Activated CD8-positive, alpha-beta T cell treated with anti-CD3 and anti-CD28 coated beads, Interleukin-2, amount 10 ng/mL, durations not matched to agents 7 days and 5 days (primary cell): ENCODE measurements at regions not wholly inside any gene's neighbourhood (a gene's known extent, or its start where the extent isn't known, plus 50 kb on each side); places are given as distances from the start of the nearest gene placed in this dataset.

Experiments
- ATAC-seq: fragments of 150-1000 bp; cut with Tn5 transposase; one replicate; pipeline ENCODE4 v1.10.0; 2021; ENCODE audit warnings: moderate library complexity
- CTCF ChIA-PET: fragments of 350-600 bp; sonication (Branson Sonifier 250); formaldehyde crosslinking; loops from one replicate; lab custom pipeline; 2021; ENCODE audit warnings: antibody characterized with exemption; lab: Charles Lee
- POLR2A ChIA-PET: fragments of 350-600 bp; sonication (Branson Sonifier 250); formaldehyde crosslinking; loops from one replicate; lab custom pipeline; 2021; ENCODE audit warnings: antibody characterized with exemption; lab: Charles Lee
- DNase-seq: peaks from one replicate; pipeline ENCODE4 v3.0.0-alpha.2; 2020
- H3K27ac Mint-ChIP-seq: one replicate; pipeline ENCODE4 v1.8.0; 2021; ENCODE audit warnings: mild to moderate bottlenecking, mixed read lengths
- H3K27me3 Mint-ChIP-seq: one replicate; pipeline ENCODE4 v1.8.0; 2021; ENCODE audit warnings: low read depth, mixed read lengths
- H3K36me3 Mint-ChIP-seq: one replicate; pipeline ENCODE4 v1.8.0; 2021; ENCODE audit warnings: low read depth, mixed read lengths
- H3K4me1 Mint-ChIP-seq: one replicate; pipeline ENCODE4 v1.8.0; 2021; ENCODE audit warnings: low read depth, mixed read lengths
- H3K4me3 Mint-ChIP-seq: one replicate; pipeline ENCODE4 v1.8.0; 2021; ENCODE audit warnings: mild to moderate bottlenecking, mixed read lengths
- H3K9me3 Mint-ChIP-seq: one replicate; pipeline ENCODE4 v1.8.0; 2022; ENCODE audit warnings: mixed read lengths; ENCODE audit not compliant: insufficient read depth

GRCh38 chr10:91040343-91040742 is 119.5 kb upstream of the ANKRD1 start:
- Mint-ChIP-seq H3K27ac (no peak overlapping the region), H3K27me3 (peaks cover 21% of the 10 kb centered on the region), H3K9me3 (no peaks in the 10 kb centered on the region), H3K4me3 (no peak overlapping the region), H3K4me1 (no peaks in the 10 kb centered on the region), H3K36me3 (no peaks in the 10 kb centered on the region)
- POLR2A ChIA-PET: no interaction called here
- no peak for ATAC-seq
- CTCF ChIA-PET: no interaction called here
- no peak for DNase-seq

DNA sequence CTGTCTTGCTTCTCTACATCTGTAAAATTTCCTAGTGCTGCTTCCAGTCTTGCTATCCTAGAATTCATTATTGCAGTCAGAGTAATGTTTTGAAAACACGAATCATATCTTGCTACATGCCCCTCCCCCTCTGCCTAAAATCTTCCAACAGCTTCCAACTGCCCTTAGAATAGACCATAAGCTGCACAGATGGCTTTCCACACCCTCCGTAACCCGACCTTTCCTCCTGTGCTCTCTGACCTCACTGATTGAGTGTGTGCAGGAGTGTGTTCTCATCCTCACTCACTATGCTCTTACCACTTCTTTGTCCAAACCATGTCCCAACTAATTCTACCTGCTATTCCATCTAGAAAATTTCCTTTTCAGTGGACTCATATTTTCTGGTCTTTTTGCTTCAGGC is 121.2 kb upstream of the ANKRD1 start:
- H3K27ac Mint-ChIP-seq: no peak overlapping the region
- H3K36me3 Mint-ChIP-seq: no peaks in the 10 kb centered on the region
- no peaks in the 10 kb centered on the region for H3K4me1 Mint-ChIP-seq
- ChIA-PET CTCF (interaction anchor here (2.8 kb wide), 1 partner anchor 208 kb away, joined by 10 read pairs; no protein-coding TSS in a partner anchor), POLR2A (no interaction called here)
- DNase-seq (no peak), ATAC-seq (no peak)
- peaks cover 27% of the 10 kb centered on the region for H3K27me3 Mint-ChIP-seq
- H3K4me3 Mint-ChIP-seq: no peak overlapping the region
- no peaks in the 10 kb centered on the region for H3K9me3 Mint-ChIP-seq

- POLR2A ChIA-PET: no interaction called here
- no peak overlapping the region for H3K4me3 Mint-ChIP-seq
- no peaks in the 10 kb centered on the region for H3K9me3 Mint-ChIP-seq
- DNase-seq (no peak), ATAC-seq (no peak)
- CTCF ChIA-PET: interaction anchor here (0.7 to 2.8 kb wide), 3 partner anchors 9 to 207 kb away, joined by 3 to 10 read pairs (median 9); no protein-coding TSS in a partner anchor
- H3K36me3 Mint-ChIP-seq: no peaks in the 10 kb centered on the region
- H3K27ac Mint-ChIP-seq: no peak overlapping the region
- peaks cover 27% of the 10 kb centered on the region for H3K27me3 Mint-ChIP-seq
- H3K4me1 Mint-ChIP-seq: peaks cover 2% of the 10 kb centered on the region
These were observed 122.5 kb upstream of the ANKRD1 start for GRCh38 chr10:91043173-91043910.

DNA sequence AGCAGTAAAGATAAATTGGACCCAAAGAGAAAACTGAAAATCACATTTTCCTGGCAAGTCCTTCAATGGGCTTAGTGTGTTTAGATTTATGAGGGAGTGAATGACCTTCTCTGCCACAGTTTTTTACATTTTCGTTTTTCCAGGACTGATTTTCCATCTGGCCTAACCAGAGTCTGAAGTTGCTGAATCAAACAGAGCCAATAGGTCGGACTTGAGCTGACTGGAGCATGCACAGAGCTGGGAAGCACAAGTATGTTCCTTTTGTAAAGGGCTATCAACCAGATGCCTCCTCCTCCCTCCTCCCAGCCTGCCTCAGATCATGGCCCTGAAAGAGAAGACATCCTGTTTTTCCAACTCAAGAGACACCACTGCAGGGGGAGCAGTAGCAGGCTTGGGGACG is 126.0 kb upstream of the ANKRD1 start:
- peaks cover 25% of the 10 kb centered on the region for H3K27me3 Mint-ChIP-seq
- no peak for DNase-seq
- no peaks in the 10 kb centered on the region for H3K9me3 Mint-ChIP-seq
- ChIA-PET CTCF (no interaction called here), POLR2A (no interaction called here)
- no peaks in the 10 kb centered on the region for H3K36me3 Mint-ChIP-seq
- H3K27ac Mint-ChIP-seq: no peak overlapping the region
- no peak overlapping the region for H3K4me3 Mint-ChIP-seq
- ATAC-seq: no peak
- H3K4me1 Mint-ChIP-seq: peaks cover 4% of the 10 kb centered on the region

DNA sequence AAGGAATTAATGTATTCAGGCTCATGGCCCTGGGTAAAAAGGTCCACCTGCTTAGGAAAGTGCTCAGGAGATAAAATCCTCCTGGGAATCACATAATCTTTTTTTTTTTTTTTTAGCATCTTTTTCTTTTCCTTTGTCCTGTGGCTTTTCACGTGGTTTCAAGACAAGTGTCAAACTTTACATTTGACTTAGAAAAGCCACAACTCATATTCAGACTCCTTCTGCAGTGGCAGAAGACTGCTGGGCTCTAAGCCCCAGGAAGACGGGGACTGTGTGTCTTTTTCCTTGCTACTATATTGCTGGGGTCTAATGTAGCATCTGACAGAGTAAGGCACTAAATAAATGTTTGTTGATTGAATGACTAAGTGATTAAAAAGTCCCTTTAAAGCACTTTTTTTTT is 127.5 kb upstream of the ANKRD1 start:
- DNase-seq: no peak
- Mint-ChIP-seq H3K4me3 (no peak overlapping the region), H3K4me1 (peaks cover 4% of the 10 kb centered on the region), H3K9me3 (no peaks in the 10 kb centered on the region), H3K36me3 (no peaks in the 10 kb centered on the region), H3K27ac (no peak overlapping the region), H3K27me3 (peaks cover 23% of the 10 kb centered on the region)
- ChIA-PET CTCF (no interaction called here), POLR2A (no interaction called here)
- ATAC-seq: no peak

GRCh38 chr10:91049296-91049987 is 128.6 kb upstream of the ANKRD1 start:
- ATAC-seq: no peak

DNA sequence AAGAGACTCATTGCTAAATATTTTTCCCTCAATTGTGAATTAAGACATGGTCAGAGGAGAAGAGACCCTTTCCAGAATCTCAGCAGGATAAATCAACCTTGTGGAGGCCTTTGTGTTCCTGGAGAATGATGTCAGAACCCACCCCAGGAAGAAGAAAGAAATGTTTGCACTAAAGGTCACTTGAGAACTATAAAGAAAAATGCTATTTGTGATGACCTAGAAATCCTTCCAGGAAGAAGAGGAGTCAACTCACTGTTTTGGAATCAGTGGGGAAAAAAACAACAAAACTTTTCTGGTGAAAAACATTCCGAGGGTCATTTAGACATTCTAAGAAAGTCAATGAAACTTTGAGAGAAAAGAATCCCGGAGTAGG is 129.1 kb upstream of the ANKRD1 start:
- peaks cover 4% of the 10 kb centered on the region for H3K4me1 Mint-ChIP-seq
- ChIA-PET CTCF (interaction anchor here (1.1 to 1.7 kb wide), 2 partner anchors 43 to 66 kb away, joined by 3 to 8 read pairs; no protein-coding TSS in a partner anchor), POLR2A (interaction anchor here (0.7 kb wide), 1 partner anchor 10 kb away, joined by 4 read pairs; no protein-coding TSS in a partner anchor)
- H3K9me3 Mint-ChIP-seq: no peaks in the 10 kb centered on the region
- ATAC-seq (no peak), DNase-seq (no peak)
- H3K36me3 Mint-ChIP-seq: no peaks in the 10 kb centered on the region
- H3K4me3 Mint-ChIP-seq: no peak overlapping the region
- H3K27ac Mint-ChIP-seq: no peak overlapping the region
- peaks cover 19% of the 10 kb centered on the region for H3K27me3 Mint-ChIP-seq

More at GRCh38 chr10:91049296-91049987, 128.6 kb upstream of the ANKRD1 start:
- Mint-ChIP-seq H3K27ac (no peak overlapping the region), H3K27me3 (peaks cover 23% of the 10 kb centered on the region), H3K4me1 (peaks cover 4% of the 10 kb centered on the region), H3K4me3 (no peak overlapping the region), H3K36me3 (no peaks in the 10 kb centered on the region), H3K9me3 (no peaks in the 10 kb centered on the region)
- ChIA-PET POLR2A (interaction anchor here (0.7 kb wide), 1 partner anchor 11 kb away, joined by 4 read pairs; no protein-coding TSS in a partner anchor), CTCF (interaction anchor here (0.8 to 1.7 kb wide), 3 partner anchors 43 to 199 kb away, joined by 3 to 8 read pairs (median 3); no protein-coding TSS in a partner anchor)
- DNase-seq: no peak

- ATAC-seq: no peak
- peaks cover 19% of the 10 kb centered on the region for H3K27me3 Mint-ChIP-seq
- peaks cover 4% of the 10 kb centered on the region for H3K4me1 Mint-ChIP-seq
- DNase-seq: no peak
- POLR2A ChIA-PET: no interaction called here
- no peak overlapping the region for H3K27ac Mint-ChIP-seq
- CTCF ChIA-PET: interaction anchor here (1.7 kb wide), 1 partner anchor 44 kb away, joined by 8 read pairs; no protein-coding TSS in a partner anchor
- H3K4me3 Mint-ChIP-seq: no peak overlapping the region
- H3K36me3 Mint-ChIP-seq: no peaks in the 10 kb centered on the region
- no peaks in the 10 kb centered on the region for H3K9me3 Mint-ChIP-seq
These were observed 129.6 kb upstream of the ANKRD1 start for GRCh38 chr10:91050371-91051034.

GRCh38 chr10:91051829-91052228 is 130.9 kb upstream of the ANKRD1 start:
- ChIA-PET CTCF (interaction anchor here (0.9 kb wide), 1 partner anchor 198 kb away, joined by 3 read pairs; no protein-coding TSS in a partner anchor), POLR2A (no interaction called here)
- Mint-ChIP-seq H3K4me3 (no peak overlapping the region), H3K9me3 (no peaks in the 10 kb centered on the region), H3K4me1 (peaks cover 4% of the 10 kb centered on the region), H3K36me3 (no peaks in the 10 kb centered on the region), H3K27ac (no peak overlapping the region), H3K27me3 (peaks cover 16% of the 10 kb centered on the region)
- DNase-seq: no peak
- ATAC-seq: no peak

DNA sequence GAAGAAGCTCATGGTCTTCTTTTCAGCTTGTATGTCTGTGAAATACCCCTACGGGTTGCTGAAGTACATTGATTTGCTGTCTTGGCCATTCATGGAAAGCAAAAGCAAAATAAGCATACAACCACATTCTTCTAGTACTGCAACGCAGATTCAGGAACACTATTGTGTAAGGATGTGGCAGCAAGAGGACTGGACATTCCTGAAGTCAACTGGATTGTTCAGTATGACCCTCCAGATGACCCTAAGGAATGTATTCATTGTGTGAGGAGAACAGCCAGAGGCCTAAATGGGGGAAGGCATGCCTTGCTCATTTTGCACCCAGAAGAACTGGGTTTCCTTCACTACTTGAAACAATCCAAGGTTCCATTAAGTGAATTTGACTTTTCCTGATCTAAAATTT is 133.4 kb upstream of the ANKRD1 start:
- H3K4me1 Mint-ChIP-seq: no peaks in the 10 kb centered on the region
- ChIA-PET CTCF (no interaction called here), POLR2A (no interaction called here)
- DNase-seq: no peak
- H3K4me3 Mint-ChIP-seq: no peak overlapping the region
- no peaks in the 10 kb centered on the region for H3K36me3 Mint-ChIP-seq
- peaks cover 13% of the 10 kb centered on the region for H3K27me3 Mint-ChIP-seq
- no peak for ATAC-seq
- H3K9me3 Mint-ChIP-seq: no peaks in the 10 kb centered on the region
- no peak overlapping the region for H3K27ac Mint-ChIP-seq

GRCh38 chr10:91061187-91061586 is 140.3 kb upstream of the ANKRD1 start:
- no peak for ATAC-seq
- no peak for DNase-seq
- no peak overlapping the region for H3K4me3 Mint-ChIP-seq
- H3K27ac Mint-ChIP-seq: no peak overlapping the region
- peaks cover 8% of the 10 kb centered on the region for H3K4me1 Mint-ChIP-seq
- no peaks in the 10 kb centered on the region for H3K36me3 Mint-ChIP-seq
- no peaks in the 10 kb centered on the region for H3K9me3 Mint-ChIP-seq
- CTCF ChIA-PET: no interaction called here
- H3K27me3 Mint-ChIP-seq: peaks cover 2% of the 10 kb centered on the region
- POLR2A ChIA-PET: no interaction called here
